ENCODE measurements at regions not wholly inside any gene's neighbourhood (a gene's known extent, or its start where the extent isn't known, plus 50 kb on each side); places are given as distances from the start of the nearest gene placed in this dataset.

DNA sequence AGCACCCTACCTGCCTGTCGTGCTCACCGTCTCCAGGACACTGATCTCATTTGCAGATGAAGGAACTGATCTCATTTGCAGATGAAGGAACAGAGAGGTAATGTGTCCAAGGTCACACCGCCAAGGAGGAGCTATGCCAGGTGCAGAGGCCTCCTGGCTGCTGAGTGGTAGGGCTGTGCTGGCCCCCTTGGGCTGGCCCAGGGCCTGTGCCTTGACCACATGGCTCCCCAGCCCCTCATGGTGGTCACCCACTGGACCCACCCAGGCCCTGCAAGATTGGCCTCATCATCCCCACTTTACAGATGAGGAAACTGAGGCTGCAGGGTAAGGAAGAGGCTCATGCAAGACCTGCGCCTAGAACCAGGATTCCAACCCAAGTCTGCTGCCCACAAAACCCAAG, 628.3 kb downstream of the MATN1 start (continued):
- no peak for TF ChIP-seq NFIC (IDR thresholded peaks at IDR 0.05; ENCODE audit: low read depth, low read length)
- TF ChIP-seq KAT2A (conservative IDR thresholded peaks at IDR 0.05; ENCODE audit: control insufficient read depth, low read depth, low read length), result no peak
- no peak for TF ChIP-seq SIN3A (IDR thresholded peaks at IDR 0.05; ENCODE audit: low read depth, low read length)
- TF ChIP-seq SUPT20H (IDR thresholded peaks at IDR 0.05; ENCODE audit: borderline replicate concordance, control insufficient read depth, low read depth, low read length), result no peak

- intact Hi-C loops (cut with micrococcal nuclease; ENCODE audit: unreplicated experiment), result no loop called here
- ATAC-seq (no peak), DNase-seq (ENCODE audit: low read depth, low spot score) (no peak), FAIRE-seq (no peak)
- no peaks in the 10 kb centered on the region for H3K36me3 ChIP-seq (ENCODE audit: control insufficient read depth in 2 of 2, insufficient read depth in 2 of 2, low read length in 1 of 2)
- H3K9me3 ChIP-seq (replicated peaks; ENCODE audit: control insufficient read depth, insufficient read depth, low read length), result peaks cover 2% of the 10 kb centered on the region; the same call in 1 of the 3 replicates
- ChIA-PET CTCF (no interaction called here), POLR2A (no interaction called here), RAD21 (ENCODE audit: unreplicated experiment) (no interaction called here), SMC1A (ENCODE audit: uncharacterized antibody, unreplicated experiment) (no interaction called here)
- no TSS peak for BruUV-seq (replicated peaks)
- in situ Hi-C loops (cut with MboI), result no loop called here
- H3K27ac ChIP-seq (ENCODE audit: control insufficient read depth, insufficient read depth), result no peak overlapping the region
- 17% methylated on average over 8 of the region's 12 CpGs for WGBS (ENCODE audit: insufficient coverage, insufficient replicate concordance, low lambda C conversion rate, missing lambda C conversion rate)
- no peak overlapping the region for H3K4me2 ChIP-seq (ENCODE audit: control insufficient read depth, insufficient read depth)
- TF ChIP-seq BACH1 (IDR thresholded peaks at IDR 0.05; ENCODE audit: borderline replicate concordance), result no peak
- TF ChIP-seq CBX5 (IDR thresholded peaks at IDR 0.05; ENCODE audit: low read depth), result peak; percentile 69; the same call in 1 of the 2 replicates
- TF ChIP-seq RAD21 (IDR thresholded peaks at IDR 0.05; ENCODE audit: insufficient read depth, low read depth, low read length), result no peak
- TF ChIP-seq CREB1 (IDR thresholded peaks at IDR 0.05; ENCODE audit: low read depth), result no peak
- TF ChIP-seq MYB (IDR thresholded peaks at IDR 0.05; ENCODE audit: borderline replicate concordance, low read depth, low read length), result no peak
- no peak for TF ChIP-seq NR2F1 (conservative IDR thresholded peaks at IDR 0.05)
- no peaks in the 10 kb centered on the region for H3K27me3 ChIP-seq (replicated peaks in 1 of 2; ENCODE audit: control insufficient read depth in 2 of 2, insufficient read depth in 2 of 2, low read length in 1 of 2)
- no peaks in the 10 kb centered on the region for H3K79me2 ChIP-seq (ENCODE audit: control insufficient read depth, insufficient read depth, low read length)
- H4K20me1 ChIP-seq (ENCODE audit: control insufficient read depth, insufficient read depth), result no peaks in the 10 kb centered on the region
- no peak overlapping the region for H2AFZ ChIP-seq (ENCODE audit: control insufficient read depth, low read depth, low read length)
- no peak overlapping the region for H3K4me3 ChIP-seq
- H3K9ac ChIP-seq (ENCODE audit: control insufficient read depth, insufficient read depth, low read length), result no peak overlapping the region
- H3K4me1 ChIP-seq (ENCODE audit: control insufficient read depth, insufficient read depth, low read length), result no peaks in the 10 kb centered on the region
Observed at GRCh38 chr1:30092051-30092858, 631.1 kb downstream of the MATN1 start.
